ENCODE measurements at regions not wholly inside any gene's neighbourhood (a gene's known extent, or its start where the extent isn't known, plus 50 kb on each side); places are given as distances from the start of the nearest gene placed in this dataset.

DNA sequence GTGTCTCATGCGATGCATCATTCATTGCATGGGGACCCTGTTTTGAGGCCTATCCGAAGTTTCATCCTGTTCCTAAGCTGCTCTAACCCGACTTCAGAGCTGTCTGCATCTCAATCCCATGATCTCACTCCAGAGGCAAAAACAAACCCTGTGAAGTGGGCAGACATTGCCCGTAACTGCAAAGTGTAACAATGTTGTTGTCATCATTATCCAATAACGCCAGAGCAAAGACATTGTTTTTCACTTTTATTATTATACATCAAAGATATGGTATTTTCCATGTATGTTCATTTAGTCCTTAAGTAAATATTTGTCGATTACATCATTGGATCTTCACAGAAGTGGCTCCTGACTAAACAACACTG, 246.7 kb downstream of the KLF6 start:
- no peaks in the 10 kb centered on the region for H3K27me3 ChIP-seq (ENCODE audit: control insufficient read depth, insufficient read depth, low read length)
- no peak overlapping the region for H3K27ac ChIP-seq (ENCODE audit: low read length)
- no peak for DNase-seq
- H3K4me1 ChIP-seq (ENCODE audit: control insufficient read depth, insufficient read depth, low read length) = peaks cover 15% of the 10 kb centered on the region
- 75% methylated on average over 2 of the region's 6 CpGs for WGBS (ENCODE audit: insufficient coverage)
- H3K4me3 ChIP-seq (ENCODE audit: low read length) = no peak overlapping the region
- H3K9me3 ChIP-seq (replicated peaks; ENCODE audit: control insufficient read depth, low read depth, low read length) = no peaks in the 10 kb centered on the region
- no peaks in the 10 kb centered on the region for H3K36me3 ChIP-seq (ENCODE audit: control insufficient read depth, insufficient read depth, low read length)

DNA sequence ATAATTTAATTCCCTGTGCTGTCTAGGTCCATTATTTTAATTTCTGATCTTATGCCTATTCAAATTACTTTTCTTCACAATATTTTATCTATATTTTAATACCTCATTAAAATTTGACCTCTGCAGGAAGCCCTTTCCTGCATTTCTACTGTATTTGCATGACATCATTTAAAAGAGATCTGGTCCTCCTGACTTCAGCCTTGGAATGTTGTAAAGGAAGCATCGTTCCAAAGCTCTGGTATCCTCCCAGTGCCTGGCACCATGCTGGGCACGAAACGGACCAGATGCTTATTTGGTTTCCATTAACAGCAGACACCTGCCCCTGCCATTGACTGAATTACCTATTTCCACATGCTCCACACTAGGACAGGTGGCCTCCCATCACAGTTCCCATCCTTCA, 247.5 kb downstream of the KLF6 start:
- no peak for DNase-seq
- H3K9me3 ChIP-seq (replicated peaks; ENCODE audit: control insufficient read depth, low read depth, low read length) = no peaks in the 10 kb centered on the region
- peaks cover 15% of the 10 kb centered on the region for H3K4me1 ChIP-seq (ENCODE audit: control insufficient read depth, insufficient read depth, low read length)
- no peaks in the 10 kb centered on the region for H3K27me3 ChIP-seq (ENCODE audit: control insufficient read depth, insufficient read depth, low read length)
- no peak overlapping the region for H3K4me3 ChIP-seq (ENCODE audit: low read length)
- H3K27ac ChIP-seq (ENCODE audit: low read length) = no peak overlapping the region
- 64% methylated on average over 3 of the region's 3 CpGs for WGBS (ENCODE audit: insufficient coverage)
- no peaks in the 10 kb centered on the region for H3K36me3 ChIP-seq (ENCODE audit: control insufficient read depth, insufficient read depth, low read length)

- Histone ChIP-seq H3K4me1 (ENCODE audit: control insufficient read depth, insufficient read depth, low read length) (peaks cover 14% of the 10 kb centered on the region), H3K9me3 (replicated peaks; ENCODE audit: control insufficient read depth, low read depth, low read length) (no peaks in the 10 kb centered on the region), H3K27me3 (ENCODE audit: control insufficient read depth, insufficient read depth, low read length) (no peaks in the 10 kb centered on the region), H3K4me3 (ENCODE audit: low read length) (no peak overlapping the region), H3K27ac (ENCODE audit: low read length) (no peak overlapping the region), H3K36me3 (ENCODE audit: control insufficient read depth, insufficient read depth, low read length) (no peaks in the 10 kb centered on the region)
- no peak for DNase-seq
- 93% methylated on average over 3 of the region's 7 CpGs for WGBS (ENCODE audit: insufficient coverage)
Measured at GRCh38 chr10:3535001-3535400, 250.0 kb downstream of the KLF6 start.

- H3K27me3 ChIP-seq (ENCODE audit: control insufficient read depth, insufficient read depth, low read length) = no peaks in the 10 kb centered on the region
- no peaks in the 10 kb centered on the region for H3K36me3 ChIP-seq (ENCODE audit: control insufficient read depth, insufficient read depth, low read length)
- H3K9me3 ChIP-seq (replicated peaks; ENCODE audit: control insufficient read depth, low read depth, low read length) = no peaks in the 10 kb centered on the region
- DNase-seq = no peak
- peaks cover 15% of the 10 kb centered on the region for H3K4me1 ChIP-seq (ENCODE audit: control insufficient read depth, insufficient read depth, low read length)
- no peak overlapping the region for H3K27ac ChIP-seq (ENCODE audit: low read length)
- H3K4me3 ChIP-seq (ENCODE audit: low read length) = no peak overlapping the region
- WGBS (ENCODE audit: insufficient coverage) = 84% methylated on average over 10 of the region's 10 CpGs
Measured at GRCh38 chr10:3534433-3534832, 250.6 kb downstream of the KLF6 start.

DNA sequence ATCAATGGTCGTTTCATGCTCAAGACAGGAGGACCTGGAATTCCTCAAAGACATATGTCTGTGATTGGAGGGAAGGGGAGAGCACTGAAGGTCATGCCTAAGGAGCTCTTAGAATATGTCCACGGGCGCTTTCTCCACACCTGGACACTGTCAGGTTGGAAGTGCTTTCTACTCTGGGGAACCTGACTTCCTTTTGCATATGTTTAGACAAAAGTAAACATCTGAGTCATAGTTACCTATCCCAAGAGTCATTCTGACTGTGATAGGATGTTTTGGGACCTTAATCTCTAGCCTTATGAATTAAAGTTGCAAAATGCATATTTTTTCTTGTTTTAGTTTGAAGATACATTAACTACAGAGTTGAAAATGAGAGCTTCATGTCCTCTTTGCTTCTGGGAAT, 251.7 kb downstream of the KLF6 start:
- DNase-seq = no peak
- peaks cover 11% of the 10 kb centered on the region for H3K4me1 ChIP-seq (ENCODE audit: control insufficient read depth, insufficient read depth, low read length)
- no peaks in the 10 kb centered on the region for H3K9me3 ChIP-seq (replicated peaks; ENCODE audit: control insufficient read depth, low read depth, low read length)
- no peaks in the 10 kb centered on the region for H3K36me3 ChIP-seq (ENCODE audit: control insufficient read depth, insufficient read depth, low read length)
- H3K27me3 ChIP-seq (ENCODE audit: control insufficient read depth, insufficient read depth, low read length) = no peaks in the 10 kb centered on the region
- WGBS (ENCODE audit: insufficient coverage) = 54% methylated on average over 1 of the region's 3 CpGs
- no peak overlapping the region for H3K27ac ChIP-seq (ENCODE audit: low read length)
- H3K4me3 ChIP-seq (ENCODE audit: low read length) = no peak overlapping the region

DNA sequence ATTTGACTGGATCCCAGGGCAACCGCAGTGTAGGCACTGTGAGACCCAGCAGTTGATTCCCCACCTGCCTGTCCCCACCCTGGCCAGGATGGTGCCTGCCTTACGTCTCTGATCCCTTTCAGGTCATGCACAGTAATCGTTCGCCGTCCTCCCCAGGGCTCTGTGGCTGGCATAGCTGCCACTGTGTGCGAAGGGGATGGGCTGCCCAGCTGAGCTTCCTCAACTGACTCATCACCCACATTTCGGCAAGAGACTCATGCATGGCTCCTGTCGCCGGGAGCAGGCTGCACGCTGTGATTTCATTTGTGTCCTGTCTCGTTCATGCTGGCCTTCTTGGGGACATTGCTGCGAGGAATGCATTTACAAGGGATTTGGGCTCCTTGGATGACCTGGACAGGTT, 252.4 kb downstream of the KLF6 start:
- 90% methylated on average over 12 of the region's 12 CpGs for WGBS (ENCODE audit: insufficient coverage)
- DNase-seq = no peak
- no peaks in the 10 kb centered on the region for H3K9me3 ChIP-seq (replicated peaks; ENCODE audit: control insufficient read depth, low read depth, low read length)

GRCh38 chr10:3531670-3532069, 253.3 kb downstream of the KLF6 start:
- Histone ChIP-seq H3K4me3 (ENCODE audit: low read length) (no peak overlapping the region), H3K36me3 (ENCODE audit: control insufficient read depth, insufficient read depth, low read length) (no peaks in the 10 kb centered on the region), H3K4me1 (ENCODE audit: control insufficient read depth, insufficient read depth, low read length) (peaks cover 6% of the 10 kb centered on the region), H3K9me3 (replicated peaks; ENCODE audit: control insufficient read depth, low read depth, low read length) (no peaks in the 10 kb centered on the region), H3K27ac (ENCODE audit: low read length) (no peak overlapping the region), H3K27me3 (ENCODE audit: control insufficient read depth, insufficient read depth, low read length) (no peaks in the 10 kb centered on the region)
- no peak for DNase-seq
- WGBS (ENCODE audit: insufficient coverage) = 83% methylated on average over 2 of the region's 5 CpGs

More for the DNA sequence above, 252.4 kb downstream of the KLF6 start:
- Histone ChIP-seq H3K4me3 (ENCODE audit: low read length) (no peak overlapping the region), H3K36me3 (ENCODE audit: control insufficient read depth, insufficient read depth, low read length) (no peaks in the 10 kb centered on the region), H3K27me3 (ENCODE audit: control insufficient read depth, insufficient read depth, low read length) (no peaks in the 10 kb centered on the region), H3K27ac (ENCODE audit: low read length) (no peak overlapping the region), H3K4me1 (ENCODE audit: control insufficient read depth, insufficient read depth, low read length) (peaks cover 7% of the 10 kb centered on the region)

DNA sequence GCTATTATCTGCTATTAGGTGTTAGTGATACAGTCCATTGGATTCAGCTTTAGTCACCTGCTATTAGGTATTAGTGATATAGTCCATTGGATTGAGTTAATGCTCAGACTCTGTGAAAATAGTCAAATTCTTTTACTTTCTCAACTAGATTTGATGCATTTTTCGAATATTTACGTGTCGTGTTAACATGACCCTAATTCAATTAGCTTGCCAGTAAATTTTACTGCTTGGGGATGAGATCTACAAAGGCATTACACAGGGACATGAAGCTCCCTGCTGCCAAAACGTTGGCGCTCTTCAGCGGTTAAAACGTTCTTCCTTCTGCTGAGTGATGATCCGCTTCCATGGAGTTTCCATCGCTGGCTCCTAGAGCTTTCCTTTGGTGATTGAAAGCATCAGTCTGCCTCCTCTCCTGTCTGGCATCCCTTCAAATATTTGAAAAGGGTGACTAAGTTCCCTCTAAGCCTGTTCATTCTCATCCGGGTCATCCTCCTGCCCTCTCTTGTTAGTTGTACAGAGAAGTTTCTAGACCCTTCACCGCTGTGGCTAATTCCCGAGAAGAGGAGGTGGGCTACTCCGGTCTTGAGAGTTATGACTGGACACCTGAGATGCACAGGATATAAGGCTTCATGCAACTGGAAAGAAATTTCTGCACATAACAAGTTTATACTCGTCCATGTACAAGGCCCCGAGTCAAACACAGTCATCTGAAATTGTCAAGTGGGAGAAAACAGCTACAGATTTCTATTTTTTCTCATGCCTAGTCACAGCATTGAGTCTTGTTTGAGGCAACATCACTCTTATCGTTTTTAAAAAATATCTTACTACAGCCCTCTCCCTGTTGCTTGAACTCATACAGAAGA, 254.0 kb downstream of the KLF6 start:
- Histone ChIP-seq H3K36me3 (ENCODE audit: control insufficient read depth, insufficient read depth, low read length) (no peaks in the 10 kb centered on the region), H3K9me3 (replicated peaks; ENCODE audit: control insufficient read depth, low read depth, low read length) (no peaks in the 10 kb centered on the region), H3K4me1 (ENCODE audit: control insufficient read depth, insufficient read depth, low read length) (peaks cover 13% of the 10 kb centered on the region), H3K27ac (ENCODE audit: low read length) (no peak overlapping the region), H3K4me3 (ENCODE audit: low read length) (no peak overlapping the region), H3K27me3 (ENCODE audit: control insufficient read depth, insufficient read depth, low read length) (no peaks in the 10 kb centered on the region)
- no peak for DNase-seq
- 84% methylated on average over 13 of the region's 16 CpGs for WGBS (ENCODE audit: insufficient coverage)

GRCh38 chr10:3530346-3530745, 254.7 kb downstream of the KLF6 start:
- WGBS (ENCODE audit: insufficient coverage) = 88% methylated on average over 5 of the region's 13 CpGs
- H3K27ac ChIP-seq (ENCODE audit: low read length) = no peak overlapping the region

GRCh38 chr10:3529691-3530090, 255.3 kb downstream of the KLF6 start:
- WGBS (ENCODE audit: insufficient coverage) = 95% methylated on average over 10 of the region's 11 CpGs
- Histone ChIP-seq H3K27ac (ENCODE audit: low read length) (peak overlapping the region; percentile 16), H3K27me3 (ENCODE audit: control insufficient read depth, insufficient read depth, low read length) (no peaks in the 10 kb centered on the region), H3K9me3 (replicated peaks; ENCODE audit: control insufficient read depth, low read depth, low read length) (no peaks in the 10 kb centered on the region), H3K4me3 (ENCODE audit: low read length) (no peak overlapping the region), H3K36me3 (ENCODE audit: control insufficient read depth, insufficient read depth, low read length) (no peaks in the 10 kb centered on the region), H3K4me1 (ENCODE audit: control insufficient read depth, insufficient read depth, low read length) (peaks cover 16% of the 10 kb centered on the region)
- DNase-seq = no peak

More at GRCh38 chr10:3530346-3530745, 254.7 kb downstream of the KLF6 start:
- Histone ChIP-seq H3K27me3 (ENCODE audit: control insufficient read depth, insufficient read depth, low read length) (no peaks in the 10 kb centered on the region), H3K4me3 (ENCODE audit: low read length) (no peak overlapping the region), H3K36me3 (ENCODE audit: control insufficient read depth, insufficient read depth, low read length) (no peaks in the 10 kb centered on the region), H3K9me3 (replicated peaks; ENCODE audit: control insufficient read depth, low read depth, low read length) (no peaks in the 10 kb centered on the region), H3K4me1 (ENCODE audit: control insufficient read depth, insufficient read depth, low read length) (peaks cover 16% of the 10 kb centered on the region)
- DNase-seq = no peak
